ENCODE measurements at regions not wholly inside any gene's neighbourhood (a gene's known extent, or its start where the extent isn't known, plus 50 kb on each side); places are given as distances from the start of the nearest gene placed in this dataset.

GRCh38 chr13:26838821-26839220 lies 78.2 kb upstream of the GPR12 start:
- no peaks in the 10 kb centered on the region for H3K36me3 Mint-ChIP-seq (ENCODE audit: low read depth)
- H3K27ac Mint-ChIP-seq, result no peak overlapping the region
- no peaks in the 10 kb centered on the region for H3K4me1 Mint-ChIP-seq (ENCODE audit: low read depth)
- peaks cover 12% of the 10 kb centered on the region for H3K27me3 Mint-ChIP-seq (ENCODE audit: low read depth)
- no peaks in the 10 kb centered on the region for H3K9me3 Mint-ChIP-seq
- no peak overlapping the region for H3K4me3 Mint-ChIP-seq

GRCh38 chr13:26837997-26838396 lies 77.4 kb upstream of the GPR12 start:
- H3K27me3 Mint-ChIP-seq (ENCODE audit: low read depth), result peaks cover 15% of the 10 kb centered on the region
- H3K27ac Mint-ChIP-seq, result no peak overlapping the region
- H3K4me3 Mint-ChIP-seq, result no peak overlapping the region
- no peaks in the 10 kb centered on the region for H3K9me3 Mint-ChIP-seq
- H3K4me1 Mint-ChIP-seq (ENCODE audit: low read depth), result no peaks in the 10 kb centered on the region
- no peaks in the 10 kb centered on the region for H3K36me3 Mint-ChIP-seq (ENCODE audit: low read depth)

GRCh38 chr13:26837102-26837501 lies 76.5 kb upstream of the GPR12 start:
- H3K27me3 Mint-ChIP-seq (ENCODE audit: low read depth), result peaks cover 15% of the 10 kb centered on the region

GRCh38 chr13:26836626-26837025 lies 76.0 kb upstream of the GPR12 start:
- Mint-ChIP-seq H3K4me3 (no peak overlapping the region), H3K36me3 (ENCODE audit: low read depth) (no peaks in the 10 kb centered on the region), H3K9me3 (no peaks in the 10 kb centered on the region), H3K4me1 (ENCODE audit: low read depth) (no peaks in the 10 kb centered on the region), H3K27ac (no peak overlapping the region), H3K27me3 (ENCODE audit: low read depth) (peaks cover 15% of the 10 kb centered on the region)

More at GRCh38 chr13:26837102-26837501, 76.5 kb upstream of the GPR12 start:
- H3K4me1 Mint-ChIP-seq (ENCODE audit: low read depth), result no peaks in the 10 kb centered on the region
- H3K27ac Mint-ChIP-seq, result no peak overlapping the region
- no peak overlapping the region for H3K4me3 Mint-ChIP-seq
- no peaks in the 10 kb centered on the region for H3K36me3 Mint-ChIP-seq (ENCODE audit: low read depth)
- no peaks in the 10 kb centered on the region for H3K9me3 Mint-ChIP-seq

- Mint-ChIP-seq H3K36me3 (ENCODE audit: low read depth) (no peaks in the 10 kb centered on the region), H3K9me3 (no peaks in the 10 kb centered on the region), H3K27me3 (ENCODE audit: low read depth) (peaks cover 15% of the 10 kb centered on the region), H3K4me3 (no peak overlapping the region), H3K4me1 (ENCODE audit: low read depth) (no peaks in the 10 kb centered on the region), H3K27ac (no peak overlapping the region)
These were observed 74.1 kb upstream of the GPR12 start for GRCh38 chr13:26834646-26835045.

GRCh38 chr13:26831336-26831908 lies 70.8 kb upstream of the GPR12 start:
- peaks cover 15% of the 10 kb centered on the region for H3K27me3 Mint-ChIP-seq (ENCODE audit: low read depth)
- no peaks in the 10 kb centered on the region for H3K36me3 Mint-ChIP-seq (ENCODE audit: low read depth)

GRCh38 chr13:26829716-26830115 lies 69.1 kb upstream of the GPR12 start:
- Mint-ChIP-seq H3K4me1 (ENCODE audit: low read depth) (no peaks in the 10 kb centered on the region), H3K36me3 (ENCODE audit: low read depth) (no peaks in the 10 kb centered on the region)

More at GRCh38 chr13:26831336-26831908, 70.8 kb upstream of the GPR12 start:
- Mint-ChIP-seq H3K27ac (no peak overlapping the region), H3K4me3 (no peak overlapping the region), H3K4me1 (ENCODE audit: low read depth) (no peaks in the 10 kb centered on the region), H3K9me3 (no peaks in the 10 kb centered on the region)

GRCh38 chr13:26824581-26824980 lies 64.0 kb upstream of the GPR12 start:
- Mint-ChIP-seq H3K4me3 (no peak overlapping the region), H3K4me1 (ENCODE audit: low read depth) (no peaks in the 10 kb centered on the region), H3K9me3 (no peaks in the 10 kb centered on the region), H3K27ac (no peak overlapping the region), H3K36me3 (ENCODE audit: low read depth) (no peaks in the 10 kb centered on the region), H3K27me3 (ENCODE audit: low read depth) (no peaks in the 10 kb centered on the region)

More at GRCh38 chr13:26829716-26830115, 69.1 kb upstream of the GPR12 start:
- peaks cover 3% of the 10 kb centered on the region for H3K27me3 Mint-ChIP-seq (ENCODE audit: low read depth)
- no peak overlapping the region for H3K27ac Mint-ChIP-seq
- no peak overlapping the region for H3K4me3 Mint-ChIP-seq
- H3K9me3 Mint-ChIP-seq, result no peaks in the 10 kb centered on the region

- H3K4me1 Mint-ChIP-seq (ENCODE audit: low read depth), result no peaks in the 10 kb centered on the region
These were observed 61.6 kb upstream of the GPR12 start for GRCh38 chr13:26822146-26822545.

GRCh38 chr13:26821672-26822071 lies 61.1 kb upstream of the GPR12 start:
- no peaks in the 10 kb centered on the region for H3K36me3 Mint-ChIP-seq (ENCODE audit: low read depth)
- no peaks in the 10 kb centered on the region for H3K9me3 Mint-ChIP-seq
- no peaks in the 10 kb centered on the region for H3K27me3 Mint-ChIP-seq (ENCODE audit: low read depth)
- no peak overlapping the region for H3K27ac Mint-ChIP-seq
- H3K4me3 Mint-ChIP-seq, result no peak overlapping the region
- no peaks in the 10 kb centered on the region for H3K4me1 Mint-ChIP-seq (ENCODE audit: low read depth)

More at GRCh38 chr13:26822146-26822545, 61.6 kb upstream of the GPR12 start:
- no peak overlapping the region for H3K4me3 Mint-ChIP-seq
- H3K9me3 Mint-ChIP-seq, result no peaks in the 10 kb centered on the region
- H3K36me3 Mint-ChIP-seq (ENCODE audit: low read depth), result no peaks in the 10 kb centered on the region
- no peak overlapping the region for H3K27ac Mint-ChIP-seq
- no peaks in the 10 kb centered on the region for H3K27me3 Mint-ChIP-seq (ENCODE audit: low read depth)

- no peaks in the 10 kb centered on the region for H3K9me3 Mint-ChIP-seq
- no peak overlapping the region for H3K4me3 Mint-ChIP-seq
- H3K4me1 Mint-ChIP-seq (ENCODE audit: low read depth), result no peaks in the 10 kb centered on the region
- H3K27ac Mint-ChIP-seq, result no peak overlapping the region
- no peaks in the 10 kb centered on the region for H3K27me3 Mint-ChIP-seq (ENCODE audit: low read depth)
- H3K36me3 Mint-ChIP-seq (ENCODE audit: low read depth), result no peaks in the 10 kb centered on the region
These were observed 60.3 kb upstream of the GPR12 start for GRCh38 chr13:26820871-26821270.

- Mint-ChIP-seq H3K4me3 (no peak overlapping the region), H3K36me3 (ENCODE audit: low read depth) (no peaks in the 10 kb centered on the region), H3K27me3 (ENCODE audit: low read depth) (no peaks in the 10 kb centered on the region), H3K4me1 (ENCODE audit: low read depth) (no peaks in the 10 kb centered on the region), H3K27ac (no peak overlapping the region), H3K9me3 (no peaks in the 10 kb centered on the region)
These were observed 58.5 kb upstream of the GPR12 start for GRCh38 chr13:26819046-26819445.

- Mint-ChIP-seq H3K27ac (no peak overlapping the region), H3K4me1 (ENCODE audit: low read depth) (no peaks in the 10 kb centered on the region), H3K36me3 (ENCODE audit: low read depth) (no peaks in the 10 kb centered on the region), H3K9me3 (no peaks in the 10 kb centered on the region), H3K27me3 (ENCODE audit: low read depth) (peaks cover 7% of the 10 kb centered on the region), H3K4me3 (no peak overlapping the region)
These were observed 56.3 kb upstream of the GPR12 start for GRCh38 chr13:26816881-26817280.

- peaks cover 19% of the 10 kb centered on the region for H3K27me3 Mint-ChIP-seq (ENCODE audit: low read depth)
- H3K27ac Mint-ChIP-seq, result no peak overlapping the region
- H3K36me3 Mint-ChIP-seq (ENCODE audit: low read depth), result no peaks in the 10 kb centered on the region
- no peak overlapping the region for H3K4me3 Mint-ChIP-seq
- H3K9me3 Mint-ChIP-seq, result no peaks in the 10 kb centered on the region
- H3K4me1 Mint-ChIP-seq (ENCODE audit: low read depth), result no peaks in the 10 kb centered on the region
These were observed 53.4 kb upstream of the GPR12 start for GRCh38 chr13:26813980-26814348.

GRCh38 chr13:26813321-26813979 lies 52.9 kb upstream of the GPR12 start:
- H3K27me3 Mint-ChIP-seq (ENCODE audit: low read depth), result peaks cover 23% of the 10 kb centered on the region
- no peaks in the 10 kb centered on the region for H3K9me3 Mint-ChIP-seq
- no peaks in the 10 kb centered on the region for H3K36me3 Mint-ChIP-seq (ENCODE audit: low read depth)
- H3K27ac Mint-ChIP-seq, result no peak overlapping the region
- no peak overlapping the region for H3K4me3 Mint-ChIP-seq
- H3K4me1 Mint-ChIP-seq (ENCODE audit: low read depth), result no peaks in the 10 kb centered on the region
